Stimulated activated naive B cell treated with anti-CD40 and anti-IgM and Interleukin-4, amounts not matched to agents 10 μg/mL and 1 μg/mL and 100 μg/mL, for 72 hours (primary cell): ENCODE measurements at regions not wholly inside any gene's neighbourhood (a gene's known extent, or its start where the extent isn't known, plus 50 kb on each side); places are given as distances from the start of the nearest gene placed in this dataset.

Experiments used
- ATAC-seq, 2 donors: fragments of 150-1000 bp; cut with Tn5 transposase; replicated peaks; 2 replicates each; pipeline ENCODE4 v1.10.0; 2021; ENCODE audit warnings: moderate library complexity in 1 of 2
- DNase-seq: peaks from one replicate; pipeline ENCODE4 v3.0.0; 2021
- H3K27ac Mint-ChIP-seq: one replicate; pipeline ENCODE4 v1.8.0; 2022; ENCODE audit warnings: mild to moderate bottlenecking, mixed read lengths
- H3K27me3 Mint-ChIP-seq, 2 donors: one replicate each; pipeline ENCODE4 v1.8.0; 2022; ENCODE audit warnings: mixed read lengths in 2 of 2
- H3K36me3 Mint-ChIP-seq, 2 donors: one replicate each; pipeline ENCODE4 v1.8.0; 2022; ENCODE audit warnings: mixed read lengths in 2 of 2, mild to moderate bottlenecking in 1 of 2
- H3K4me1 Mint-ChIP-seq, 2 donors: one replicate each; pipeline ENCODE4 v1.8.0; 2022; ENCODE audit warnings: mixed read lengths in 2 of 2, mild to moderate bottlenecking in 1 of 2
- H3K4me3 Mint-ChIP-seq, 2 donors: one replicate each; pipeline ENCODE4 v1.8.0; 2022; ENCODE audit warnings: mild to moderate bottlenecking in 2 of 2, mixed read lengths in 2 of 2, moderate library complexity in 1 of 2
- H3K9me3 Mint-ChIP-seq, 2 donors: one replicate each; pipeline ENCODE4 v1.8.0; 2022; ENCODE audit warnings: mixed read lengths in 2 of 2, mild to moderate bottlenecking in 1 of 2

- H3K4me3 Mint-ChIP-seq, result no peak overlapping the region
- no peaks in the 10 kb centered on the region for H3K4me1 Mint-ChIP-seq
- H3K27me3 Mint-ChIP-seq, result no peaks in the 10 kb centered on the region
- ATAC-seq, result no peak
- DNase-seq, result no peak
- no peaks in the 10 kb centered on the region for H3K9me3 Mint-ChIP-seq
- H3K27ac Mint-ChIP-seq, result no peak overlapping the region
- no peaks in the 10 kb centered on the region for H3K36me3 Mint-ChIP-seq
Observed at GRCh38 chr1:187433598-187433997, 604.8 kb downstream of the PLA2G4A start.

- Mint-ChIP-seq H3K4me3 (no peak overlapping the region), H3K36me3 (no peaks in the 10 kb centered on the region), H3K27me3 (no peaks in the 10 kb centered on the region), H3K27ac (no peak overlapping the region), H3K9me3 (no peaks in the 10 kb centered on the region), H3K4me1 (no peaks in the 10 kb centered on the region)
- ATAC-seq (no peak), DNase-seq (no peak)
Observed at GRCh38 chr1:187442603-187443002, 613.9 kb downstream of the PLA2G4A start.

- no peaks in the 10 kb centered on the region for H3K4me1 Mint-ChIP-seq
Observed at GRCh38 chr1:187443939-187444338, 615.2 kb downstream of the PLA2G4A start.

GRCh38 chr1:187445066-187445465 lies 616.3 kb downstream of the PLA2G4A start:
- Mint-ChIP-seq H3K9me3 (peaks cover 0 to 2% of the 10 kb centered on the region in 2 donors), H3K36me3 (no peaks in the 10 kb centered on the region), H3K4me3 (no peak overlapping the region), H3K27ac (no peak overlapping the region), H3K4me1 (no peaks in the 10 kb centered on the region), H3K27me3 (no peaks in the 10 kb centered on the region)
- no peak for DNase-seq
- no peak for ATAC-seq

More at GRCh38 chr1:187443939-187444338, 615.2 kb downstream of the PLA2G4A start:
- H3K9me3 Mint-ChIP-seq, result no peaks in the 10 kb centered on the region
- ATAC-seq, result no peak
- no peaks in the 10 kb centered on the region for H3K27me3 Mint-ChIP-seq
- no peak overlapping the region for H3K27ac Mint-ChIP-seq
- DNase-seq, result no peak
- H3K36me3 Mint-ChIP-seq, result no peaks in the 10 kb centered on the region
- H3K4me3 Mint-ChIP-seq, result no peak overlapping the region

- no peaks in the 10 kb centered on the region for H3K36me3 Mint-ChIP-seq
- H3K4me1 Mint-ChIP-seq, result no peaks in the 10 kb centered on the region
- peaks cover 0 to 2% of the 10 kb centered on the region in 2 donors for H3K9me3 Mint-ChIP-seq
- H3K4me3 Mint-ChIP-seq, result no peak overlapping the region
- H3K27ac Mint-ChIP-seq, result no peak overlapping the region
- DNase-seq, result no peak
- H3K27me3 Mint-ChIP-seq, result no peaks in the 10 kb centered on the region
- ATAC-seq, result no peak
Observed at GRCh38 chr1:187451238-187451637, 622.5 kb downstream of the PLA2G4A start.

GRCh38 chr1:187454010-187454409 lies 625.3 kb downstream of the PLA2G4A start:
- Mint-ChIP-seq H3K4me3 (no peak overlapping the region), H3K36me3 (no peaks in the 10 kb centered on the region), H3K4me1 (no peaks in the 10 kb centered on the region), H3K27me3 (no peaks in the 10 kb centered on the region), H3K27ac (no peak overlapping the region), H3K9me3 (peaks cover 0 to 3% of the 10 kb centered on the region in 2 donors)
- ATAC-seq (no peak), DNase-seq (no peak)

- no peak for DNase-seq
Observed at GRCh38 chr1:187456446-187456845, 627.7 kb downstream of the PLA2G4A start.

GRCh38 chr1:187460093-187460492 lies 631.3 kb downstream of the PLA2G4A start:
- ATAC-seq (no peak), DNase-seq (no peak)
- Mint-ChIP-seq H3K4me3 (no peak overlapping the region), H3K27me3 (no peaks in the 10 kb centered on the region), H3K4me1 (no peaks in the 10 kb centered on the region), H3K36me3 (no peaks in the 10 kb centered on the region), H3K9me3 (peaks cover 7 to 10% of the 10 kb centered on the region in 2 donors), H3K27ac (no peak overlapping the region)

More at GRCh38 chr1:187456446-187456845, 627.7 kb downstream of the PLA2G4A start:
- Mint-ChIP-seq H3K4me1 (no peaks in the 10 kb centered on the region), H3K27me3 (no peaks in the 10 kb centered on the region), H3K4me3 (no peak overlapping the region), H3K9me3 (peaks cover 0 to 2% of the 10 kb centered on the region in 2 donors), H3K27ac (no peak overlapping the region), H3K36me3 (no peaks in the 10 kb centered on the region)
- ATAC-seq, result no peak

GRCh38 chr1:187464320-187464719 lies 635.6 kb downstream of the PLA2G4A start:
- H3K4me1 Mint-ChIP-seq, result no peaks in the 10 kb centered on the region
- no peaks in the 10 kb centered on the region for H3K36me3 Mint-ChIP-seq
- DNase-seq (no peak), ATAC-seq (no peak)
- H3K27ac Mint-ChIP-seq, result no peak overlapping the region
- peaks cover 14 to 16% of the 10 kb centered on the region in 2 donors for H3K9me3 Mint-ChIP-seq
- H3K4me3 Mint-ChIP-seq, result no peak overlapping the region
- no peaks in the 10 kb centered on the region for H3K27me3 Mint-ChIP-seq

GRCh38 chr1:187465441-187465840 lies 636.7 kb downstream of the PLA2G4A start:
- Mint-ChIP-seq H3K4me1 (no peaks in the 10 kb centered on the region), H3K36me3 (no peaks in the 10 kb centered on the region), H3K27me3 (no peaks in the 10 kb centered on the region), H3K27ac (no peak overlapping the region), H3K9me3 (peaks cover 14 to 16% of the 10 kb centered on the region in 2 donors), H3K4me3 (no peak overlapping the region)
- DNase-seq (no peak), ATAC-seq (no peak)

- Mint-ChIP-seq H3K36me3 (no peaks in the 10 kb centered on the region), H3K4me1 (no peaks in the 10 kb centered on the region), H3K27me3 (no peaks in the 10 kb centered on the region), H3K9me3 (peaks cover 10 to 11% of the 10 kb centered on the region in 2 donors), H3K4me3 (no peak overlapping the region), H3K27ac (no peak overlapping the region)
- no peak for ATAC-seq
- DNase-seq, result no peak
Observed at GRCh38 chr1:187469836-187470235, 641.1 kb downstream of the PLA2G4A start.

- no peak overlapping the region for H3K4me3 Mint-ChIP-seq
Observed at GRCh38 chr1:187471555-187471954, 642.8 kb downstream of the PLA2G4A start.

GRCh38 chr1:187474336-187474735 lies 645.6 kb downstream of the PLA2G4A start:
- H3K27ac Mint-ChIP-seq, result no peak overlapping the region
- H3K4me1 Mint-ChIP-seq, result no peaks in the 10 kb centered on the region
- ATAC-seq, result no peak
- no peak overlapping the region for H3K4me3 Mint-ChIP-seq
- DNase-seq, result no peak
- no peaks in the 10 kb centered on the region for H3K27me3 Mint-ChIP-seq
- peaks cover 4 to 6% of the 10 kb centered on the region in 2 donors for H3K9me3 Mint-ChIP-seq
- H3K36me3 Mint-ChIP-seq, result no peaks in the 10 kb centered on the region

More at GRCh38 chr1:187471555-187471954, 642.8 kb downstream of the PLA2G4A start:
- Mint-ChIP-seq H3K27ac (no peak overlapping the region), H3K36me3 (no peaks in the 10 kb centered on the region), H3K9me3 (peaks cover 4 to 6% of the 10 kb centered on the region in 2 donors), H3K4me1 (no peaks in the 10 kb centered on the region), H3K27me3 (no peaks in the 10 kb centered on the region)
- ATAC-seq (no peak), DNase-seq (no peak)

- H3K4me1 Mint-ChIP-seq, result no peaks in the 10 kb centered on the region
- no peaks in the 10 kb centered on the region for H3K36me3 Mint-ChIP-seq
- H3K9me3 Mint-ChIP-seq, result peaks cover 4% of the 10 kb centered on the region in 2 donors
Observed at GRCh38 chr1:187476671-187477070, 647.9 kb downstream of the PLA2G4A start.

GRCh38 chr1:187477103-187477502 lies 648.4 kb downstream of the PLA2G4A start:
- peaks cover 4% of the 10 kb centered on the region in 2 donors for H3K9me3 Mint-ChIP-seq
- H3K4me1 Mint-ChIP-seq, result no peaks in the 10 kb centered on the region
- H3K27me3 Mint-ChIP-seq, result no peaks in the 10 kb centered on the region
- no peak overlapping the region for H3K4me3 Mint-ChIP-seq
- ATAC-seq, result no peak
- DNase-seq, result no peak
- no peak overlapping the region for H3K27ac Mint-ChIP-seq
- no peaks in the 10 kb centered on the region for H3K36me3 Mint-ChIP-seq

More at GRCh38 chr1:187476671-187477070, 647.9 kb downstream of the PLA2G4A start:
- no peak for ATAC-seq
- no peak overlapping the region for H3K27ac Mint-ChIP-seq
- H3K27me3 Mint-ChIP-seq, result no peaks in the 10 kb centered on the region
- DNase-seq, result no peak
- no peak overlapping the region for H3K4me3 Mint-ChIP-seq

GRCh38 chr1:187477535-187477934 lies 648.8 kb downstream of the PLA2G4A start:
- DNase-seq, result no peak
- no peak for ATAC-seq
- no peaks in the 10 kb centered on the region for H3K27me3 Mint-ChIP-seq
- no peak overlapping the region for H3K27ac Mint-ChIP-seq
- H3K4me3 Mint-ChIP-seq, result no peak overlapping the region
- H3K4me1 Mint-ChIP-seq, result no peaks in the 10 kb centered on the region
- no peaks in the 10 kb centered on the region for H3K36me3 Mint-ChIP-seq
- H3K9me3 Mint-ChIP-seq, result peaks cover 4% of the 10 kb centered on the region in 2 donors
